ENCODE measurements at regions not wholly inside any gene's neighbourhood (a gene's known extent, or its start where the extent isn't known, plus 50 kb on each side); places are given as distances from the start of the nearest gene placed in this dataset.

DNA sequence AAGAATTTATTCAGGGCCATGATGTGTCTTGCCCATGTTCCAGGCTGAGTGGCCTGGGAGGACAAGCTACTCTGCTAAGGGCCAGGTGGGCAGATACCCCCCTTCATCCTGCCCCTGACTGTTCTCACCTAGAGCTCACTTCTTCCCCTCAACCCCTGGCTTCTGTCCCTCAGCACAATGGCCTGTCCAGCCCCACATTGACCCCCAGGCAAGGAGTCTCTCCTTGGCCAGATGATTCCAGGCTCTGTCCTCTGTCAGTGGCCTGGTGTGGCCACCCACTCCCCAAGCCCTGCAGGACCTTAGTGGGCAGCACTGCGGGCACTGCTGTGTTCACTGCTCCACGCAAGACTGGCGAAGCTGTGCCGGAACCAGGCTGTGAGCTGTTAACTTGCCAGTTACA is 460.0 kb downstream of the MATN1 start:
- no peak for ATAC-seq
- peaks cover 0 to 42% (median 15%) of the 10 kb centered on the region in 7 donors for H3K27me3 ChIP-seq
- intact Hi-C loops (cut with DNase I) = no loop called here
- H3K36me3 ChIP-seq = no peaks in the 10 kb centered on the region
- 82 to 94% methylated on average over 4 of the region's 4 CpGs for WGBS, 2 donors
- H3K9me3 ChIP-seq = no peaks in the 10 kb centered on the region
- no peak overlapping the region for H3K27ac ChIP-seq
- DNase-seq = no peak
- no peak overlapping the region for H3K4me3 ChIP-seq
- no peaks in the 10 kb centered on the region for H3K4me1 ChIP-seq
- TF ChIP-seq, protein P1, sequence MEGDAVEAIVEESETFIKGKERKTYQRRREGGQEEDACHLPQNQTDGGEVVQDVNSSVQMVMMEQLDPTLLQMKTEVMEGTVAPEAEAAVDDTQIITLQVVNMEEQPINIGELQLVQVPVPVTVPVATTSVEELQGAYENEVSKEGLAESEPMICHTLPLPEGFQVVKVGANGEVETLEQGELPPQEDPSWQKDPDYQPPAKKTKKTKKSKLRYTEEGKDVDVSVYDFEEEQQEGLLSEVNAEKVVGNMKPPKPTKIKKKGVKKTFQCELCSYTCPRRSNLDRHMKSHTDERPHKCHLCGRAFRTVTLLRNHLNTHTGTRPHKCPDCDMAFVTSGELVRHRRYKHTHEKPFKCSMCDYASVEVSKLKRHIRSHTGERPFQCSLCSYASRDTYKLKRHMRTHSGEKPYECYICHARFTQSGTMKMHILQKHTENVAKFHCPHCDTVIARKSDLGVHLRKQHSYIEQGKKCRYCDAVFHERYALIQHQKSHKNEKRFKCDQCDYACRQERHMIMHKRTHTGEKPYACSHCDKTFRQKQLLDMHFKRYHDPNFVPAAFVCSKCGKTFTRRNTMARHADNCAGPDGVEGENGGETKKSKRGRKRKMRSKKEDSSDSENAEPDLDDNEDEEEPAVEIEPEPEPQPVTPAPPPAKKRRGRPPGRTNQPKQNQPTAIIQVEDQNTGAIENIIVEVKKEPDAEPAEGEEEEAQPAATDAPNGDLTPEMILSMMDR (IDR thresholded peaks at IDR 0.05) = no peak

DNA sequence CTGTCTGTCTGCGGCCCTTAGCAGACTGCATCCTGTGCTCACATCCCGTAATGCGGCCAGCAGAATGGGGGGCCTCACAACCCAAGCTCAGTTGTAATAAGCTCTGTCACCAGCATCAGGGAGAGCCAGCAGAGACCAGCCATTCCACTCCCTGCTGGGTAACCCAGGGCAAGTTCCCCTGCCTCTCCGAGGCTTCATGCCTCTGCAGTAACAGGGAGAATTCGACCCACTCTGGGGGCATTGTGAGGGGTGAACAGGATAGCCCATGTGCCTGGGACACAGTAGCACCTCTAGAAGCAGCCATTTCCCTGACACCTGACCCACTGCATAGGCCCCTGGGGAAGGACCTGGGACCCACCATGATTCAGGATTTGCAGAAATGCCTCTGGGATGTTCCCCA is 461.2 kb downstream of the MATN1 start:
- Histone ChIP-seq H3K27me3 (peaks cover 0 to 50% (median 26%) of the 10 kb centered on the region in 7 donors), H3K9me3 (no peaks in the 10 kb centered on the region), H3K4me1 (no peaks in the 10 kb centered on the region), H3K27ac (no peak overlapping the region), H3K36me3 (no peaks in the 10 kb centered on the region), H3K4me3 (no peak overlapping the region)
- 66 to 77% methylated on average over 5 of the region's 5 CpGs for WGBS, 2 donors
- ATAC-seq (no peak), DNase-seq (no peak)
- TF ChIP-seq, protein P1 (IDR thresholded peaks at IDR 0.05) = no peak
- intact Hi-C loops (cut with DNase I) = no loop called here

DNA sequence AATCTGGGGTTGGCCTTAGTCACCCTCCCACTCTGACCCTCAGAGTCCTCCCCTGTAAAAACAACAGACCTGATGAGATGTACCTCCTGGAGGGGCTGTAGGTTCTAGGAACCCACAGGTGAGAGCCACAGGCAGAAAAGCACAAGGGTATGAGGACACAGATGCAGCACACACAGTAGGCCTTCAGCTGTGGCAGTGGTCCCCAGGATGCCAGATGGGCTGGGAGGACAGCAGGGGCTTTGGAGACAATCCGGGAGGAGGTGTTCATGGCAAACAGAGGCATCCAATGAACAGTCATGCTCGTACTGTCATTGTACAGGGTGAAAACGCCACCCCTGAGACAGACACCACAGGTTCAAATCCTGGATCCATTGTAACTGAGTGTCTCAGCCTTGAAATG is 463.1 kb downstream of the MATN1 start:
- Histone ChIP-seq H3K36me3 (no peaks in the 10 kb centered on the region), H3K4me1 (no peaks in the 10 kb centered on the region), H3K27ac (no peak overlapping the region), H3K27me3 (peaks cover 0 to 62% (median 29%) of the 10 kb centered on the region in 7 donors), H3K9me3 (no peaks in the 10 kb centered on the region), H3K4me3 (no peak overlapping the region)
- TF ChIP-seq, protein P1 (IDR thresholded peaks at IDR 0.05) = no peak
- 61 to 63% methylated on average over 3 of the region's 3 CpGs for WGBS, 2 donors
- DNase-seq (no peak), ATAC-seq (no peak)
- intact Hi-C loops (cut with DNase I) = no loop called here

DNA sequence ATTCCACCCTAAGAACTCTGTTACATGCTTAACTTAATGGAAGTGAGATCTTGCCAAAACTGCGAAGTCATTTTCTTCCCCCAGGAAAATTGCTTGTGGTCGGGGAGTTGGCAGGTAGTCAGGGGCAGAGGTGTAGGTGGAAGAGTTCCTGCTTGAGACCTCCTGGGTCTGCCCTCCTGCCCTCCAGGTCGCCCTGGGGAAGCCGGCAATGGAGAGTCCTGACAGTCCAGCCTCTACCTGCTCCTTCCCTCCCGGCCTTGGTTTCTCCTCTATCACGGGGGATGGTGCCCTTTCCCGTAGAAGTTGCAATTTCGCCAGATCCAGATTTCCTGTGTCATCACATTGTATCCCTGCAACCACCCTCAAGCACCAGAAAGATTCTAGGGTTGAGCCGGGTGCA is 463.8 kb downstream of the MATN1 start:
- Histone ChIP-seq H3K4me1 (no peaks in the 10 kb centered on the region), H3K36me3 (no peaks in the 10 kb centered on the region), H3K9me3 (no peaks in the 10 kb centered on the region), H3K27me3 (peaks cover 0 to 66% (median 29%) of the 10 kb centered on the region in 7 donors), H3K4me3 (no peak overlapping the region), H3K27ac (no peak overlapping the region)
- DNase-seq (no peak), ATAC-seq (no peak)
- intact Hi-C loops (cut with DNase I) = no loop called here
- TF ChIP-seq, protein P1 (IDR thresholded peaks at IDR 0.05) = no peak
- WGBS, 2 donors = 42 to 56% methylated on average over 9 of the region's 9 CpGs

Measured in heart right ventricle (tissue), 16 donors.